Astrocyte (in vitro differentiated cells and primary cell): ENCODE measurements at regions not wholly inside any gene's neighbourhood (a gene's known extent, or its start where the extent isn't known, plus 50 kb on each side); places are given as distances from the start of the nearest gene placed in this dataset.

ENCODE experiments used
- DNase-seq: peaks from one replicate; pipeline ENCODE4 v3.0.0-alpha.2; 2010; ENCODE audit warnings: low read depth
- FAIRE-seq: peaks from 2 replicates; lab custom pipeline; 2011; peaks lifted over from hg19 to GRCh38; lab: Jason Lieb, UNC
- H2AFZ ChIP-seq: 2 replicates; pipeline ENCODE4 v1.6.0; 2012; ENCODE audit warnings: low read depth, low read length, inconsistent platforms
- H3K27ac ChIP-seq: 2 replicates; pipeline ENCODE4 v1.5.1; 2011; ENCODE audit warnings: low read depth, low read length, inconsistent platforms
- H3K27me3 ChIP-seq: 2 replicates; pipeline ENCODE4 v1.6.0; 2011; ENCODE audit warnings: low read length, inconsistent platforms; ENCODE audit not compliant: insufficient read depth
- H3K36me3 ChIP-seq: 2 replicates; pipeline ENCODE4 v1.5.1; 2011; ENCODE audit warnings: low read length, inconsistent platforms; ENCODE audit not compliant: insufficient read depth
- H3K4me1 ChIP-seq: 2 replicates; pipeline ENCODE4 v1.5.1; 2011; ENCODE audit warnings: low read length, inconsistent platforms; ENCODE audit not compliant: insufficient read depth
- H3K4me2 ChIP-seq: 2 replicates; pipeline ENCODE4 v1.6.0; 2012; ENCODE audit warnings: low read length, inconsistent platforms
- H3K4me3 ChIP-seq: 2 replicates; pipeline ENCODE4 v1.5.1; 2011; ENCODE audit warnings: low read depth, mild to moderate bottlenecking, low read length, inconsistent platforms; ENCODE audit not compliant: insufficient read depth
- H3K79me2 ChIP-seq: 2 replicates; pipeline ENCODE4 v1.6.0; 2012; ENCODE audit warnings: mild to moderate bottlenecking, low read length, inconsistent platforms; ENCODE audit not compliant: insufficient read depth
- H3K9ac ChIP-seq: 2 replicates; pipeline ENCODE4 v1.6.0; 2012; ENCODE audit warnings: mild to moderate bottlenecking, low read length, inconsistent platforms
- H3K9me3 ChIP-seq: 2 replicates; pipeline ENCODE4 v1.5.1; 2012; ENCODE audit warnings: low read depth, mild to moderate bottlenecking, low read length, inconsistent platforms; ENCODE audit not compliant: insufficient read depth
- H4K20me1 ChIP-seq: 2 replicates; pipeline ENCODE4 v1.6.0; 2012; ENCODE audit warnings: low read length, inconsistent platforms; ENCODE audit not compliant: insufficient read depth
- H3K27ac Mint-ChIP-seq: one replicate; pipeline ENCODE4 v1.8.0; 2021; ENCODE audit warnings: mild to moderate bottlenecking, mixed read lengths; ENCODE audit not compliant: unreplicated experiment
- H3K27me3 Mint-ChIP-seq: one replicate; pipeline ENCODE4 v1.8.0; 2021; ENCODE audit warnings: low read depth, mixed read lengths; ENCODE audit not compliant: unreplicated experiment
- H3K36me3 Mint-ChIP-seq: one replicate; pipeline ENCODE4 v1.8.0; 2021; ENCODE audit warnings: low read depth, mixed read lengths; ENCODE audit not compliant: unreplicated experiment
- H3K4me1 Mint-ChIP-seq: one replicate; pipeline ENCODE4 v1.8.0; 2021; ENCODE audit warnings: low read depth, mixed read lengths; ENCODE audit not compliant: unreplicated experiment
- H3K4me3 Mint-ChIP-seq: one replicate; pipeline ENCODE4 v1.8.0; 2021; ENCODE audit warnings: mild to moderate bottlenecking, moderate library complexity, mixed read lengths; ENCODE audit not compliant: unreplicated experiment
- H3K9me3 Mint-ChIP-seq: one replicate; pipeline ENCODE4 v1.8.0; 2021; ENCODE audit warnings: mild to moderate bottlenecking, mixed read lengths; ENCODE audit not compliant: unreplicated experiment
- CTCF ChIP-seq: IDR thresholded peaks from 2 replicates; pipeline ENCODE4 v1.5.1; 2011; ENCODE audit warnings: low read depth, mild to moderate bottlenecking, inconsistent platforms, low read length, moderate library complexity; ENCODE audit not compliant: insufficient read depth
- EZH2 ChIP-seq: IDR thresholded peaks from 2 replicates; pipeline ENCODE4 v1.6.1; 2012; ENCODE audit warnings: mild to moderate bottlenecking, low read length, inconsistent platforms; ENCODE audit not compliant: insufficient read depth

- H3K79me2 ChIP-seq: no peaks in the 10 kb centered on the region
- no peak overlapping the region for H3K4me3 ChIP-seq
- H3K9ac ChIP-seq: peak overlapping the region; percentile 38
- H3K4me2 ChIP-seq: peak overlapping the region; percentile 36
- Mint-ChIP-seq H3K4me1 (peaks cover 12% of the 10 kb centered on the region), H3K9me3 (peaks cover 4% of the 10 kb centered on the region), H3K27ac (peak overlapping the region; percentile 85), H3K27me3 (peaks cover 13% of the 10 kb centered on the region), H3K36me3 (no peaks in the 10 kb centered on the region), H3K4me3 (no peak overlapping the region)
- no peak overlapping the region for H2AFZ ChIP-seq
- no peaks in the 10 kb centered on the region for H3K36me3 ChIP-seq
- H3K9me3 ChIP-seq: no peaks in the 10 kb centered on the region
- peak; percentile 69 for DNase-seq
- no peak for TF ChIP-seq EZH2
- TF ChIP-seq CTCF: no peak
- no peaks in the 10 kb centered on the region for H4K20me1 ChIP-seq
- H3K27me3 ChIP-seq: no peaks in the 10 kb centered on the region
- H3K4me1 ChIP-seq: peaks cover 11% of the 10 kb centered on the region
- FAIRE-seq: no peak
- peak overlapping the region; percentile 46 for H3K27ac ChIP-seq
These were observed 406.0 kb upstream of the MAF start for GRCh38 chr16:80006241-80007215.

- H3K27me3 Mint-ChIP-seq: peaks cover 10% of the 10 kb centered on the region
- no peaks in the 10 kb centered on the region for H3K36me3 Mint-ChIP-seq
- peaks cover 11% of the 10 kb centered on the region for H3K4me1 ChIP-seq
- H3K4me1 Mint-ChIP-seq: peaks cover 12% of the 10 kb centered on the region
- DNase-seq: no peak
- no peak overlapping the region for H3K4me3 Mint-ChIP-seq
- H3K27ac Mint-ChIP-seq: no peak overlapping the region
- FAIRE-seq: no peak
- H3K27ac ChIP-seq: no peak overlapping the region
- no peak overlapping the region for H3K4me2 ChIP-seq
- H3K36me3 ChIP-seq: no peaks in the 10 kb centered on the region
- TF ChIP-seq CTCF (no peak), EZH2 (no peak)
- no peaks in the 10 kb centered on the region for H3K9me3 ChIP-seq
- H2AFZ ChIP-seq: no peak overlapping the region
- H3K79me2 ChIP-seq: no peaks in the 10 kb centered on the region
- no peak overlapping the region for H3K9ac ChIP-seq
- no peak overlapping the region for H3K4me3 ChIP-seq
- peaks cover 4% of the 10 kb centered on the region for H3K9me3 Mint-ChIP-seq
- no peaks in the 10 kb centered on the region for H3K27me3 ChIP-seq
- H4K20me1 ChIP-seq: no peaks in the 10 kb centered on the region
These were observed 403.6 kb upstream of the MAF start for GRCh38 chr16:80004113-80004512.

GRCh38 chr16:80002261-80002660 is 401.7 kb upstream of the MAF start:
- H3K9ac ChIP-seq: no peak overlapping the region
- no peak overlapping the region for H3K4me2 ChIP-seq
- H3K27me3 ChIP-seq: no peaks in the 10 kb centered on the region
- Mint-ChIP-seq H3K4me3 (no peak overlapping the region), H3K27ac (no peak overlapping the region), H3K27me3 (peaks cover 10% of the 10 kb centered on the region), H3K4me1 (peaks cover 12% of the 10 kb centered on the region), H3K9me3 (peaks cover 4% of the 10 kb centered on the region), H3K36me3 (no peaks in the 10 kb centered on the region)
- H3K79me2 ChIP-seq: no peaks in the 10 kb centered on the region
- no peak overlapping the region for H3K4me3 ChIP-seq
- FAIRE-seq (no peak), DNase-seq (no peak)
- no peak overlapping the region for H2AFZ ChIP-seq
- no peak for TF ChIP-seq CTCF
- no peak for TF ChIP-seq EZH2
- H4K20me1 ChIP-seq: no peaks in the 10 kb centered on the region
- H3K36me3 ChIP-seq: no peaks in the 10 kb centered on the region
- peaks cover 11% of the 10 kb centered on the region for H3K4me1 ChIP-seq
- no peaks in the 10 kb centered on the region for H3K9me3 ChIP-seq
- no peak overlapping the region for H3K27ac ChIP-seq
